ENCODE measurements at regions not wholly inside any gene's neighbourhood (a gene's known extent, or its start where the extent isn't known, plus 50 kb on each side); places are given as distances from the start of the nearest gene placed in this dataset.

- TF ChIP-seq EZH2 (IDR thresholded peaks at IDR 0.05; ENCODE audit: low read length, missing control alignments) (no peak), CTCF (conservative IDR thresholded peaks at IDR 0.05 in 1 of 2, IDR thresholded peaks at IDR 0.05 in 1 of 2; ENCODE audit: low read depth in 1 of 2, low read length in 2 of 2) (no peak)
These were observed 1034.1 kb downstream of the MCTP2 start for GRCh38 chr15:95265419-95265997.

All from fibroblast of lung (primary cell).